ENCODE measurements at regions not wholly inside any gene's neighbourhood (a gene's known extent, or its start where the extent isn't known, plus 50 kb on each side); places are given as distances from the start of the nearest gene placed in this dataset.
"Not testable (repeated sequence)": the region's sequence is repeated elsewhere in the genome, so short reads cannot be mapped to it uniquely, and the experiment has no call there.

GRCh38 chr7:85285527-85285926 is 98.7 kb upstream of the SEMA3D start:
- Mint-ChIP-seq H3K4me3 (no peak overlapping the region), H3K4me1 (no peaks in the 10 kb centered on the region), H3K9me3 (peaks cover 11% of the 10 kb centered on the region), H3K36me3 (ENCODE audit: insufficient read depth) (no peaks in the 10 kb centered on the region), H3K27me3 (no peaks in the 10 kb centered on the region), H3K27ac (ENCODE audit: low read depth) (no peak overlapping the region)
- ATAC-seq (replicated peaks; ENCODE audit: extremely low read depth, poor library complexity, severe bottlenecking): no peak
- no peak for DNase-seq (ENCODE audit: low spot score in 2 of 2)

DNA sequence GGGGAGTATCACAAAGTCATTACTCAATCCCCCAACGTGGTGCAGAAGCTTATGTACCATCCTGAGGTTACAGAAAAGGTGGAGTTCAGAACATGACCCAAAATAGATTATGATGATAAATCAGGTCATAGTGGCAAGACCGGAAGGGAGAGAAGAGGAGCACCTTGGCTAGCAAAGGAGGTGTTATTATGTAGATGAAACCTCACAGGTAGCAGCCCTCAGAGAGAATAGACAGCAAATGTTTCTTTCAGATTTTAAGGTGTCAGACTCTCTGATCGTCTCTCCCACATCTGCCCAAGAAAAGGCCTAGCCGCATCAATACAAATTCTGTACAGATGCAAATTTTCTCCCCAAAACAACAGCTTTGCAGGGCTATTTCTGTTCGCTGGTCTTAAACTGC is 88.3 kb upstream of the SEMA3D start:
- Mint-ChIP-seq H3K36me3 (ENCODE audit: insufficient read depth) (no peaks in the 10 kb centered on the region), H3K27ac (ENCODE audit: low read depth) (no peak overlapping the region), H3K9me3 (peaks cover 21% of the 10 kb centered on the region), H3K27me3 (no peaks in the 10 kb centered on the region), H3K4me1 (no peaks in the 10 kb centered on the region), H3K4me3 (no peak overlapping the region)
- ATAC-seq (replicated peaks; ENCODE audit: extremely low read depth, poor library complexity, severe bottlenecking) (no peak), DNase-seq (ENCODE audit: low spot score in 2 of 2) (no peak)

DNA sequence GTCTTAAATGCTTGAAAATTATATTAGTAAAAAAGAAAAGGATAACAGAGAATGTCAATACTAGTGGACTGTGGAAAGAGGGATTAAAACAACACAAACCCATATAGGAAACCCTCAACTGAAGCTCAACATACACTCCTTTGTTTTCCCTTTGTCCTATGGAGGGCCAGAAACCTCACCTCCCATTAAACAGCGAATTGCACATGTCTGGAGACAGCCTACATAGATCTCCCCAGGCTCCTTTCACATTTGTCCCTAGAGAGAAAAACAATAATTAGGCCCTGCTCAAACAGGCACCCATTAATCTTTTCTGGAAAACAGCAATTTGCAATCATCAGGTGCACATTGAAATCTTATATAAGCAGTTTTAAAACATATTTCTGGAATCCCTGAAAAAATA is 87.6 kb upstream of the SEMA3D start:
- ATAC-seq (replicated peaks; ENCODE audit: extremely low read depth, poor library complexity, severe bottlenecking): no peak
- Mint-ChIP-seq H3K4me1 (no peaks in the 10 kb centered on the region), H3K4me3 (no peak overlapping the region)

GRCh38 chr7:85262891-85263290 is 76.0 kb upstream of the SEMA3D start:
- Mint-ChIP-seq H3K27me3 (no peaks in the 10 kb centered on the region), H3K36me3 (ENCODE audit: insufficient read depth) (no peaks in the 10 kb centered on the region), H3K9me3 (peaks cover 33% of the 10 kb centered on the region), H3K4me3 (no peak overlapping the region), H3K4me1 (no peaks in the 10 kb centered on the region), H3K27ac (ENCODE audit: low read depth) (no peak overlapping the region)
- DNase-seq (ENCODE audit: low spot score in 2 of 2) (no peak), ATAC-seq (replicated peaks; ENCODE audit: extremely low read depth, poor library complexity, severe bottlenecking) (no peak)

More for the DNA sequence above, 87.6 kb upstream of the SEMA3D start:
- no peak overlapping the region for H3K27ac Mint-ChIP-seq (ENCODE audit: low read depth)
- no peak for DNase-seq (ENCODE audit: low spot score in 2 of 2)
- H3K36me3 Mint-ChIP-seq (ENCODE audit: insufficient read depth): no peaks in the 10 kb centered on the region
- no peaks in the 10 kb centered on the region for H3K27me3 Mint-ChIP-seq
- peaks cover 23% of the 10 kb centered on the region for H3K9me3 Mint-ChIP-seq

GRCh38 chr7:85261336-85261735 is 74.5 kb upstream of the SEMA3D start:
- H3K9me3 Mint-ChIP-seq: peaks cover 28% of the 10 kb centered on the region
- ATAC-seq (replicated peaks; ENCODE audit: extremely low read depth, poor library complexity, severe bottlenecking): no peak
- DNase-seq (ENCODE audit: low spot score in 2 of 2): no peak

DNA sequence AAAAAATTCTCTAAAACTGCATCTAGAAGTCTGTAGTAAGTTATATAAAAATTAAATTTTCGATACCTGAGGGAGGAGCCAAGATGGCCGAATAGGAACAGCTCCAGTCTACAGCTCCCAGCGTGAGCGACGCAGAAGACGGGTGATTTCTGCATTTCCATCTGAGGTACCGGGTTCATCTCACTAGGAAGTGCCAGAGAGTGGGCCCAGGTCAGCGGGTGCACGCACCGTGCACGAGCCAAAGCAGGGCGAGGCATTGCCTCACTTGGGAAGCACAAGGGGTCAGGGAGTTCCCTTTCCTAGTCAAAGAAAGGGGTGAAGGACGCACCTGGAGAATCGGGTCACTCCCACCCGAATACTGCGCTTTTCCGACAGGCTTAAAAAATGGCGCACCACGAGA is 62.9 kb upstream of the SEMA3D start:
- not testable (repeated sequence) for H3K4me1 Mint-ChIP-seq; H3K27me3 Mint-ChIP-seq; DNase-seq (ENCODE audit: low spot score in 2 of 2); H3K36me3 Mint-ChIP-seq (ENCODE audit: insufficient read depth); ATAC-seq (replicated peaks; ENCODE audit: extremely low read depth, poor library complexity, severe bottlenecking); H3K4me3 Mint-ChIP-seq; H3K27ac Mint-ChIP-seq (ENCODE audit: low read depth)
- H3K9me3 Mint-ChIP-seq: peaks cover 19% of the 10 kb centered on the region

More at GRCh38 chr7:85261336-85261735, 74.5 kb upstream of the SEMA3D start:
- no peak overlapping the region for H3K4me3 Mint-ChIP-seq
- H3K27me3 Mint-ChIP-seq: no peaks in the 10 kb centered on the region
- H3K4me1 Mint-ChIP-seq: no peaks in the 10 kb centered on the region
- H3K36me3 Mint-ChIP-seq (ENCODE audit: insufficient read depth): no peaks in the 10 kb centered on the region
- no peak overlapping the region for H3K27ac Mint-ChIP-seq (ENCODE audit: low read depth)

- no peak for ATAC-seq (replicated peaks; ENCODE audit: extremely low read depth, poor library complexity, severe bottlenecking)
- no peak overlapping the region for H3K4me3 Mint-ChIP-seq
- no peaks in the 10 kb centered on the region for H3K36me3 Mint-ChIP-seq (ENCODE audit: insufficient read depth)
- no peak for DNase-seq (ENCODE audit: low spot score in 2 of 2)
- H3K27me3 Mint-ChIP-seq: no peaks in the 10 kb centered on the region
- H3K27ac Mint-ChIP-seq (ENCODE audit: low read depth): no peak overlapping the region
- no peaks in the 10 kb centered on the region for H3K4me1 Mint-ChIP-seq
- peaks cover 9% of the 10 kb centered on the region for H3K9me3 Mint-ChIP-seq
Observed at GRCh38 chr7:85239109-85239508, 52.3 kb upstream of the SEMA3D start.

DNA sequence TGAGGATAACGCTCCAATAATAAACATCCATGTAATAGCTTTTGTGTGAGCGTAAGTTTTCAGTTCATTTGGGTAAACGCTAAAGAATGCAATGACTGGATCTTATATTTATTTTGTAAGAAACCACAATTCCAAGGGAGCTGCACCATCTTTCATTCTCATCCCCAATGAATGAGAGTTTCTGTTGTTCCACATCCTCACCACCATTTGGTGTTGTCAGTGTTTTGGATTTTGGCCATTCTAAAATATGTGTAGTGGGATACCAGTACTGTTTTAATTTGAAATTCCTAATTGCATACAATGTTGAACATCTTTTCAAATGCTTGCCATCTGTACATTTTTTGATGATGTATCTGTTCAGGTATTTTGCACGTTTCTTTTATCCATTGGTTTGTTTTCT is 50.9 kb upstream of the SEMA3D start:
- Mint-ChIP-seq H3K27me3 (no peaks in the 10 kb centered on the region), H3K36me3 (ENCODE audit: insufficient read depth) (no peaks in the 10 kb centered on the region), H3K9me3 (peaks cover 9% of the 10 kb centered on the region), H3K27ac (ENCODE audit: low read depth) (no peak overlapping the region), H3K4me3 (no peak overlapping the region), H3K4me1 (no peaks in the 10 kb centered on the region)
- ATAC-seq (replicated peaks; ENCODE audit: extremely low read depth, poor library complexity, severe bottlenecking): no peak
- DNase-seq (ENCODE audit: low spot score in 2 of 2): no peak
